ENCODE measurements at regions not wholly inside any gene's neighbourhood (a gene's known extent, or its start where the extent isn't known, plus 50 kb on each side); places are given as distances from the start of the nearest gene placed in this dataset.

GRCh38 chr18:10147752-10148151 lies 233.9 kb downstream of the VAPA start:
- no peak overlapping the region for H2AK5ac ChIP-seq (ENCODE audit: insufficient read length, low read length)
- no peak overlapping the region for H3K4me2 ChIP-seq (ENCODE audit: insufficient read depth, insufficient read length, low read length)
- no peak overlapping the region for H2AFZ ChIP-seq (ENCODE audit: low read length)
- H3K79me1 ChIP-seq (ENCODE audit: insufficient read depth, low read depth, low read length, poor library complexity, severe bottlenecking) = no peaks in the 10 kb centered on the region
- H3K14ac ChIP-seq (ENCODE audit: insufficient read depth, low read length) = no peak overlapping the region; the same call in 1 of the 2 replicates
- H2BK12ac ChIP-seq (ENCODE audit: insufficient read length, low read depth, low read length) = no peak overlapping the region
- H2BK5ac ChIP-seq (ENCODE audit: insufficient read length, low read length) = no peak overlapping the region
- no peak overlapping the region for H3K4me3 Mint-ChIP-seq
- H3T11ph ChIP-seq (ENCODE audit: low read length) = no peak overlapping the region
- H3K23ac ChIP-seq (ENCODE audit: insufficient read length, low read depth, low read length) = no peak overlapping the region
- H4K91ac ChIP-seq (ENCODE audit: insufficient read length, low read depth, low read length) = no peak overlapping the region
- no peak for TF ChIP-seq CTCF (conservative IDR thresholded peaks at IDR 0.05)
- H3K4ac ChIP-seq (ENCODE audit: low read depth, low read length) = no peak overlapping the region
- H2BK20ac ChIP-seq (ENCODE audit: low read depth, low read length, poor library complexity, severe bottlenecking) = no peak overlapping the region
- no CpG with 5 or more reads among the region's 7 CpGs for WGBS (ENCODE audit: extremely low coverage, insufficient read length, low lambda C conversion rate)
- peaks cover 4 to 6% of the 10 kb centered on the region in 2 experiments for H3K9me3 Mint-ChIP-seq
- no peaks in the 10 kb centered on the region for H3K79me2 ChIP-seq (ENCODE audit: insufficient read depth, low read length)
- no peaks in the 10 kb centered on the region for H3K27me3 ChIP-seq (ENCODE audit: insufficient read depth, low read length)
- H3K27me3 Mint-ChIP-seq (ENCODE audit: low read depth) = no peaks in the 10 kb centered on the region
- H3K36me3 Mint-ChIP-seq (ENCODE audit: insufficient read depth in 1 of 3, low read depth in 3 of 3) = peaks cover 0 to 4% (median 3%) of the 10 kb centered on the region in 3 experiments; a peak in 3 of 7 replicates
- no peak overlapping the region for H4K8ac ChIP-seq (replicated peaks; ENCODE audit: insufficient read length, low read depth, low read length)
- H2BK15ac ChIP-seq (ENCODE audit: low read depth, low read length) = no peak overlapping the region
- no peaks in the 10 kb centered on the region for H3K9me3 ChIP-seq (ENCODE audit: control insufficient read depth, low read depth, low read length)
- no peak overlapping the region for H3K18ac ChIP-seq (ENCODE audit: insufficient read length, low read depth, low read length)
- no peak overlapping the region for H4K5ac ChIP-seq (ENCODE audit: insufficient read length, low read depth, low read length)
- no peaks in the 10 kb centered on the region; the same call in 1 of the 2 replicates for H3K4me1 ChIP-seq (ENCODE audit: insufficient read depth, low read length)
- H3K27ac ChIP-seq (ENCODE audit: insufficient read length, low read depth, low read length) = no peak overlapping the region
- no peak for DNase-seq
- H2BK120ac ChIP-seq (ENCODE audit: low read depth, low read length, poor library complexity, severe bottlenecking) = no peak overlapping the region
- no peak overlapping the region for H3K9ac ChIP-seq (ENCODE audit: extremely low read depth, insufficient read length, low read length)
- peak overlapping the region in 1 of 3 experiments; percentile 31; a peak in 1 of 7 replicates for H3K27ac Mint-ChIP-seq
- H4K20me1 ChIP-seq (ENCODE audit: control insufficient read depth, insufficient read depth, insufficient read length) = no peaks in the 10 kb centered on the region
- no peak overlapping the region for H3K56ac ChIP-seq (ENCODE audit: insufficient read length, low read depth, low read length)
- H3K23me2 ChIP-seq (ENCODE audit: insufficient read length, low read depth, low read length, poor library complexity, severe bottlenecking) = no peaks in the 10 kb centered on the region
- H3K4me1 Mint-ChIP-seq = peaks cover 9 to 12% of the 10 kb centered on the region in 2 experiments

Data from H9 (cell line).